Stimulated activated CD8-positive, alpha-beta memory T cell treated with anti-CD3 and anti-CD28 coated beads, Interleukin-15, amount 100 ng/mL, for 4 hours (primary cell): ENCODE measurements at regions not wholly inside any gene's neighbourhood (a gene's known extent, or its start where the extent isn't known, plus 50 kb on each side); places are given as distances from the start of the nearest gene placed in this dataset.

Experiments
- DNase-seq, 2 donors: peaks; one replicate each; pipeline ENCODE4 v3.0.0-alpha.2; 2020; ENCODE audit warnings: low read depth in 2 of 2

DNA sequence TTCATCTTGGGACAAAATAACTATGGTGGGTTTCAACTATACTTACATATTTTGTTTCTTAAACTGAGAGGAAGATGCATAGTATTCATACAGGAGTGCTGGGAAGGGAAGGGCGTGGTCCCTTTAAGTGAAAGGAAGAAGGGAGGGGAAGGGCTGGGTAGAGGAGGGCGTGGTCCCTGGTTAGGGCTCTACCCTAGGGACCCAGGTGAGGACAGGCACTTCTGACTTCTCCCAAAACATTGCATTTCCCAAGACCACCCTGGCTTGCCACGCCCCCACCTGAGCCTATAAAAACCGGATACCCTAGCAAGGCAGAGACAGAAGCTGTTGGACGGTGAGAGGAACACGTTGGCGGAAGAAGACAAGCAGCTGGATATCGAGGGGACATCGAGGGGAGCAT is 157.6 kb upstream of the PLXNA4 start:
- DNase-seq, result no peak

DNA sequence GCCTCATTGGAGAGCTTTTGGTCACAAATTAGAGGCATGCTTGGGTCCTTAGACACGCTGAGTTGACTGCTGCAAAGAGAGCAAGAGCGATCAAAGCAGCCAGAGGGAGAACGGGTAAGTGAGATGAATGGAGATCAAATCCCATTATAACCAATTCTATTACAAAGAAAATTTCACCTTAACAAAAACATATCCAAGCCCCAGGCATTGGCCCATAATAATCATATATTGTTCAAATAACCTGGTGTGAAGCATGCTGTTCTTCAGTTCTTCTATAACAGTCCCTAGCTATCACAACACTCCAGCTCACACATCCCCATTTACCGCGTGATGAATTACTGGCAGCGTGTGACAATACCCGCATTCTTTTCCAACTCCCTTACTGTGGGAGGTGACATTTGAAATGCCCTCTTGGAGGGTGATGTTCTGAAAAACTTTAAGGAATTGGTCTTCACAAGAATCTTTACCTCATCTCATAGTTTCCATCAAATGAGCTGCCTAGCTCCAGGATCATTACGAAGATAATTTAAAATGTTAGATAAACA is 156.1 kb upstream of the PLXNA4 start:
- no peak for DNase-seq

DNA sequence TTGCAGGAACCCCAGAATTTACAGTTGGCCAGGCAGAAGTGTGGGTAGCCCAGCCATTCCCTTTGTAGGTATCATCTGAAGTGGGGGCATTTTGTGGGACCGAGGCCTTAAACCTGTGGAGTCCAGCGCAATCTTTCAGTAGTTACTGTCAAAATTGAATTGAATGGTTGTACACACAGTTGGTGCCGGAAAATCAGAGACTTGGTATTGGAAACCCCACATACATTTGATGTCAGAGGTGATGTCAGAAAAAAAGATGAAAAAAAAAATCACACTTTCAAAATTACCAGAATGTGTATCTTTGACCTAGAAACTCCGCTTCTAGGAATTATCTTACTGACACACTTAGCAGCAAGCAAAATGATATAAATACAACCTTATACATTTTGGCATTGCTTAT is 153.8 kb upstream of the PLXNA4 start:
- DNase-seq, result no peak

DNA sequence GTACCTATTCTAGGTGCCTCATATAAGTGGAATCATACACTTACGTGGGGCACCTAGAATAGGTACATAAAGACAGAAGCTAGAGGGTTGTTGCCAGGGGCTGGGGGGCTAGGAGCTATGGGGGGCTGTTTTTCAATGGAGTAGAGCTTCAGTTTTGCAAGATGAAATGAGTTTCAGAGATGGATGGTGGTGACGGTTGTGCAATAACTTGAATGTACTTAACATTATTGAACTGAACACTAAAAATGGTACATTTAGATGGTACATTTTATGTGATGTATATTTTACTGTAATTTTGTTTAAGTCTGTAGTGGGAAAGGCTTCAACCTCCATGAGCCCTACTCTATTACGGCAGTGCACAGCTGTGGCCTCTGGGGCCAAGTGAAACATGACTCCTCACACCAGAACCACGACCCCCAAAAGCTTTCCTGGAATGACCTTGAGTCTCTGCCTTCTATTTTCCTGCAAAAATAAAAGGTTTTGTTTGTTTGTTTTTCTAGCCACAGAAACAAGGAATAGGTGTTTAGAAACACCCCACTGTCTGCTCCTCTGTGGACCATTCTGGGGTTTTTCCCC is 147.3 kb upstream of the PLXNA4 start:
- no peak for DNase-seq

DNA sequence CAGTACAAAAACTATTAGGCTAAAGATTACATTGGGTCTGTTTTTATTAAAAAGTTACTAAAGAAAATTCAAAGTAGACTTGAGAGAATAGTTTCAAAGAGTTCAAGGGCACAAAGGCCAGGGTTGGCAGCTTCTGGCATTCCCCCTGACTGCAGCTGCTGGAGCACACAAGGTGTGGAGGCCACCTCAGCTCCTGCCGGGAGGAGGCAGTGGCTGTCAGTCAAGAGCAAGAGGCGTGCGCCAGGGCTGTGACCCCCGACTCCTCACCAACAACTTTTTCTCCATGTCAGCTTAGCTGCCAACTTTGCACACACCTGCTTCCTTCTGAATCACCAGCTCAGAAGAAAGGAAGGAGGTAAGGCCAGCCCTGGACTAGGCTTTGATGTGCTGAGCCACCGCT is 144.6 kb upstream of the PLXNA4 start:
- no peak for DNase-seq

DNA sequence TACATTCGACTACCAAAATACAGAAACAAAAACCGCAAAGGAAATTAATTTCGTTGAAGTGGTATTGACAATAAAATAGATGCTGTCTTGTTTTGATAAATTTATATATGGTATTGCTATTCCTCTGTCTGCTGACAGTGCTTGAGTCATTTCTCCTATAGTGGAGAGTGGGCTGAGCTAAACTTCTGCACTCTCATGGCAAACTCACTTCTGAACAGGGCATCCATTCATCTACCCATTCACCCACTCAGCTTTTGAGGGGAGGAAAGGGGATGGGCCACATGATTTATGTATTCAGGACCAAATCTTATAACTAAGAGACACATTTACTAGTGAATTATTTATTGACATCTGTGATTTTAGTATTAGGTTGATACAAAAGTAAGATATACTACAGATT is 137.6 kb upstream of the PLXNA4 start:
- no peak for DNase-seq

DNA sequence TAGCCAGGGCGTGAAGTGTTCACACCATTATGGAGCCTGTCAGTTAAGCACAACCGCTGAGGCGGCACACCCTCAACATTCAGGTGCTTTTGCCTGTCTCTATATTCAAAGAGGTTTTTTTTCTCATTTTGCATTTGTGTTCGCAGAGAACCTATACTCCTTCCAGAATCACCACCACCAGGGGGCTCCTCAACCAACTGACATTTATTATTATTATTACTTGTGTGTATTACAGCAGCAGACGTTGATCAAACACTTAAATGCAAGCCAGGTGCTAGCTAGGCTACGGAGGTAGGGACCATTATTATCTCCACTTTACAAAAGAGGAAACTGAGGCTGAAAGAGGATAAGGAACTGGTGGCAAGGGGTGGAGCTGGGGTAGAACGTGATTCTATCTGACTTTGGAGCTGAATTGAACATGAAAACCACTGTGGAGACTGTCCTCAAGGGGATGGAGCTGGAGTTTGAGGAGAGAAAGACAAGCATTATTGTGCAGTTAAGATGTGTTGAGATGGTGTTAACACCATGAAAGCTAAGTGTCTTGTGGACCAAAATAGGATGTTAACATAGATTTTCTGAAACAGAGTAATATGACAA is 133.8 kb upstream of the PLXNA4 start:
- no peak for DNase-seq

DNA sequence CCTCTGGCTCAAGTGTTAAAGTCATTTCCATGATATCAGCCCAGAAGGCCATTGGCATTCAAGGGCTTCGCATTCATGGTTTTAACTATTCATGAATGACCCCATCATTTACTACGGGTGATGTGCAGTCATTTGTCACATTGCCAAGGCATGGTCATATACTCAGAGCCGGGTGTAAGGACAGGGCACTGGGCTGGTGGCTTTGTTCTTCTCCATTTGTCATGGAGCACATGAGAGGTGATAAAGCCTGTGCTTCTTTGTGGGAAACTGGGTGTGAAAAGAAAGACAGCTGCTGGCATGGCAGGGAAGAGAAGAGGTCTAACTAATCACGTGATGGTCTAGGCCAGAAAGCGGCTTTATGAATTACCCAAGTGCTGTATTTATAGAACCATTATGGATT is 132.2 kb upstream of the PLXNA4 start:
- DNase-seq, result no peak

DNA sequence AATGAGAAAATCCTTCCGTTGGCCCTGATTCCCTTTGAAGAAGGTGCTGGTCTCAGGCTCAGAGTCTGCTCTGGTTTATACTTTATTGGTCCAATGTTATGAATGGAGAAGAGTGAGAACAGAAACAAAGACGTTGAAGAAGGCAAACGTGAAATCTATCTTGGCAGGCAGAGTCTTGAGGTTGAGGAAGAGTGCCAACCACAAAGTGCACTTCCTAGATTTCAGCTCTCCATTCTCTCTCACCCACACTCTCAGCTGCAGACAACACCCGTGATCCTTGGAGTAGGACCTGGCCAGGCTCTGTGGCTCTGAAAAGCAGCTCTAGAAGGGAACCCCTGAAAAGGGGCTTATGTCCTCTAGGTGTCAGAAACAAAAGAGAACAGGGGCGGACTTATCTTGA is 128.9 kb upstream of the PLXNA4 start:
- DNase-seq, result no peak

DNA sequence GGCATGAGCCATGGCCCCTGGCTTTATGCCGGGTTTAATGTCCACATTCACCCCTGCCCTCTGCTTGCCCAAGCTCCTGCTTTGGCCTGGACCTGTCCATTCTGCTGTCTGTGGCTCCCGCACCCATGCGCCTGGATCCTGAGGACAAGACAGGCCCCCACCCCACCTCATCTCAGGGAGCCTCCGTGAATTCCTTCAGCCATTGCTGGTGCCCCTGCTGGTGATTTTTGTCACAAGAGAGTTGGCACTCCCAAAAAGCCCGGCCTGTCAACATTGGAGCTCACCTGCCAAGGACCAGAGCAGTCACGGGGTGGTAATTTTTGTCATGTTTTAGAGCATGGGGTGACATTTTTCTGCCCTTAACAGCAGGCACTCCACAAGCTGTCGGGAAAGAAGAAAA is 127.5 kb upstream of the PLXNA4 start:
- DNase-seq, result no peak

DNA sequence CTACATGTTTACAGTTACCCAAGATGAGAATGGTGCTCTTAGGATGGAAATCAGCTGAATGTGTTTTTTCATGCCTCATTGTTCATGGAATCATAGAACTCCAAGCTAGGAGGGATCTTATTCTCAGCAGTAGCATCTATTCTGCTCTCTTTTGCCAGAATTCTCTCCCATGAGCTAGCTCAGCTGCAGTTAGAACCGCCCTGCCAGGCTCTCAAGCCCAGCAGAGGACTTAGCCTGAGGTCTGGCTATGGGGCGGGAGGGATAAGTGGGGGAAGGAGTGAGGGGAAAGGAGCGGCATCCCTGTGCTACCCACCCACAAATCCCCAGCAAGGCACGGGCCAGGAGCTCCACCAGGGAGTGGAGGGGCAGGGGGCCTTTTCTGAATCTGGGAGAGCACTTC is 120.7 kb upstream of the PLXNA4 start:
- DNase-seq, result no peak

DNA sequence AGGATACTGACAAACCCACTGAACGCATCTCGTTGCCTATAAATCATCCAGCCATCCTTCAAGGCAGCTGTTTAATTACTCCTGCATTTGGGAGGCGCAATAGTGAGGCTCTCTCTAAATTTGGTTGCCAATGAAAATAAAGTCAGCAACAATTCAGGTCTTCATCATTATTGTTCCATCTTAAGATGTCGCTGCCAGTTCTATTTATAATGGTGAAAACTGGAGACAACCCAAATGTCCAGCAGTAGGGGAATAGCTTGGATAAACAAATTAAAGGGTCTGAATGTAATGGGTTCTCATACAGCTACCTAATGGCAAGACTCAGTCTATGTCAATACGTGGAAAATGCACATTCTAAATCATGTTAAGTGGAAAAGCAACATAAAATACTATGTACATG is 120.1 kb upstream of the PLXNA4 start:
- DNase-seq, result no peak

DNA sequence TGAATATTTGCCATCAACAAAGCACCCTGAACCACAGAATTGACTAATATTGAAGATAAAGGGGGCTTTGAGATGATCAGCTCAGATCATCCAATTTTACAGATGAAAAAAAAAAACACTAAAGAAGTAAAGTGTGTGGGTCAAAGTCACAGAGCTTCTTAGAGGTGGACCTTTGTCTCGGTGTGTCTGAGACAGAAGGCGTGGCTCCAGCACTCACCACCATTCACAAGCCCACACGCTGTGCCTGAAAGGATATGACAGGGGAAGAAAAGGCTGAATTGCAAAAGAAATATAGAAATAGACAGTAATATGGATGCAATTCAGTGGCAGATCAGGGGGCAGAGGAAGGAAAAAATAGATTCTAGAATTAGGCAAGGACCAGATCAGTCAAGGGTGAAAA is 114.9 kb upstream of the PLXNA4 start:
- DNase-seq, result no peak

DNA sequence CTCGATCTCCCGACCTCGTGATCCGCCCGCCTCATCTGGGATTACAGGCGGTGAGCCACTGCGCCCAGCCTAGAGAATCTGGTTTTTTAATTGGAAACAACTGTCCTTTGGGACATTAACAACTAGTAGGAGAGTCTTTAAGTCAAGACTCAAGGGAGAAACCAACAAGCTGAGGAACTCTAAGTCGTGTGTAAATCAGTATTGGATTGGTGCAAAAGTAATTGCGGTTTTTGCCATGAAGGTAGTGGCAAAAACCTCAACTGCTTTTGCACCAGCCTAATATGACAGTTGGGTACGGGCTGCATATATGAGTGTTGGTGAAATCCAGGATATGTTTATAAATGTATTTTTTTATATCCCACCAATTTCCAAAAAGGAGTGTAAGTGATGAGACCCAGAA is 113.9 kb upstream of the PLXNA4 start:
- DNase-seq, result no peak

DNA sequence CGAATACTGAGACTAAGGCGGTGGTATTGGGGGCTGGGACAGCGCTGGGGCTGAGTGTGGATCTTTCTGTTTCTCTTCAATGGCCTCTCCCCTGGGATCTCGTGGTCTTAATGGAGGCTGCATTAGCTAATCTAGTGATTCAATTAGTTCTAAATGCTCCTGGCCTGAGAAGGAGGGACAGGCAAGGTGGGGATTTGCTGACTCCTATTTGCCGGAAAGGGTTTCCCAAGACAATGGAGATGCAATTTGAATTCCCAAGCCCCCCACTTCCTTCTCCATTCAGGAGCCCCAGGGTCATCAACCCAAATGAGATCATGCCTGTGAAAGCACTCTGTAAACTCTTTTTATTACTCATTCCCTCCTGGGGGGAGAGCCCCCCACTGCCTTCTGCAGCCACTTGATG is 111.7 kb upstream of the PLXNA4 start:
- no peak for DNase-seq

DNA sequence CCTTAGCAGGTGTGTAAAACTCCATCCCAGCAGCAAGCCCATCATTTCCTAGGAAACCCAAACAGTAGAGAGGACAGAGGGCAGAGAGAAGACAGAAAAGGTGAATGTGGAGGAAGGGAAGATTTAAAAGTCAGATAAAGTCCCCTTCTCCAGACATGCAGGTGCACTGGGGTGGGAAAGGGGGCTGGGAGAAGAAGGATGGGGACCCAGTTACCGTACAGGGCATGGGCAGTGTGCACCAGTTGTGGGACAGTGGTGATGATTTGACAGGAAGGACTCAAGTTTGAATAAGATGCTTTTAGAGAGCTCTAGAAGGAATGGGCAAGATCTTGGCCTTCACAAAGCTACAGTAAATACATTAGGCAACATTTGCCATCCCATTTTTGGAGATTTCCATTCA is 110.7 kb upstream of the PLXNA4 start:
- DNase-seq, result no peak

DNA sequence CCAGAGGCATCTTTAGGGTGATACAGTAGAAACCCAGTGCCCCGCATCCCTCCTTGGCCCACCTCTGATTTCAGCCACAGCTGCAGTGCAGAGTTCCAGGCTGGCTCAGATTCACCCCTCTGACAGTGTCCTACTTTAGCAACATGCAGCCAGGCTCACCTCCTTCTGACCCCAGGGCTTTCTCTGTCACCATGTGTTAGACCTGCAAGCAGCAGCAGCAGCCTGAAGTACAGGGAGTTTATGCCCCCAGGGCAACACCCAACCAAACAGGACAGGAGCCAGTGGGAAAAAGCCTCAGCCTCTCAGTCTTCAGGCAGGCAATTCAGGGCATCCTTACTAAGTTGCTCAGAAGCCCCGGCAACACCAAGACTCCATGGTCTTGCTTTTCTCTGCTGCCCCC is 109.0 kb upstream of the PLXNA4 start:
- DNase-seq, result no peak

DNA sequence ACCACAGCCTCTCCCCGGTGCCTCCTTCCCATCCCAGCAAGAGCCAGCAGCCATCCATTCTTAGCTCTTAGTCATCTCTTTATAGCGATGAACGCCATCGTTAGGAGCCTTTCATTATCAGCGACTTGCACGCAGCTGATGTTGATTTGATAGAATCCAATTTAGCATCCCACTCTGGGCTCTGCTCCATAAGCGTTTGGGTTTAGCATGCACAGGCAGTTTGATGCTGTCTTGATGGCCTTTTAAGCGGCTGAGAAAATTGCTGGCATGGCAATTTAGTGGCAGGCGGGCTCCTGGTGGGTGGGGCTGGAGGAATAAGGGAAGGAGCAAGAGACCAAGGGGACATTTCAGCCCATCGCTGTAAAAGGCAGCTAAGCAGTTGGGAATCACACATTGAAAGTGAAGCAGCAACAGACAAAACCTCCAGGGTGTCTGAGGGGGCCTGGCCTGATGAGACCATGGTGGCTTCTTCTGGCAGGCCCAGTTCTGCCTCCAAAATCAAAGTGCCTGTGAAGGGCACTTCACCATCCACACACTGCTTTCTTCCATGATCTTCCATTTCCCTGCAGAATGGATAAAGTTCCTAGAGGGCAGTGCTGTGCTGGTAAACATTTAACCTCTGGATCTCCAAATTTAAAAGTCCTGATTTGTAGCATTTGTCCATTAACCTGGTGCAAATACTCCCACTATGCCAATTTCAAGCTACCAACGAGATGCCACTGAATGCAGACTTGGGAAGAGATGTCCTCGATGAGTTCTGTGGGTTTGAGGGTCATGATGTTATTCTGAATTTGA is 107.8 kb upstream of the PLXNA4 start:
- no peak for DNase-seq

DNA sequence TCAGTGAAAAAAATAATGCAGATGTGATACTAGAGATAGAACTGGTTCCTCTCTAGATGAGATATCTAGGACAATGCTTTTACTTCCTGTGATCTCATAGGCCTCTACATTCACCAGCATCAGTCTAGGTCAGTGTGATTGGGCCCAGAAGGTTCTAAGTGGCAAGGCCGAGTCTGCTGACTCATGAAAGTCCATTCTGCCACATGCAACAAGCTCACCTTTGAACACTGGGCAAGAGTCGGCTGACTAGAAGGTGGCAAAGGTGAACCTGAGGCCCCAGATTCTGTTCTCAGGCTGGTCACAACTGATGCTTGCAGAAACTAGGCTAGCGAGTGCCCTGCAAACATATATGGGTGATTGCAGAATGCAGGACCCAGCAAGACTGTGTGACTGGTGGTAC is 105.7 kb upstream of the PLXNA4 start:
- DNase-seq, result no peak

DNA sequence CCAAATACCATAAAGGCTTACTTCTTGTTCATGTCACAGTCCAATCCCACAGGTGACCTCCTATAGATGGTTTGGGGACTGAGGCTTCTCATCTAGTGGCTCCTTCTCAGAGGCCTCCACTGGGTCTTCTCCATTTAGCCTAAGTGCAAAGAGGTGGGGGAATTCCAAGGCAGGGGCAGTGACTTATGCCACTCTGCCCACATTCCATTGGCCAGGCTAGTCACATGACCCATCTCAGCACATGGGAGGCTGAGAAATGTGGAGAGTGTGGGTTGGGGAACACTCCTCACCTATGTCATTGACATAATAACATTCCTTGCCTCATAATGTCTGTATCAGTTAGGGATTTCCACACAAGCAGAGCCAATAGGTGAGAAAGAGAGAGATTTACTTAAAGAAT is 104.3 kb upstream of the PLXNA4 start:
- no peak for DNase-seq

DNA sequence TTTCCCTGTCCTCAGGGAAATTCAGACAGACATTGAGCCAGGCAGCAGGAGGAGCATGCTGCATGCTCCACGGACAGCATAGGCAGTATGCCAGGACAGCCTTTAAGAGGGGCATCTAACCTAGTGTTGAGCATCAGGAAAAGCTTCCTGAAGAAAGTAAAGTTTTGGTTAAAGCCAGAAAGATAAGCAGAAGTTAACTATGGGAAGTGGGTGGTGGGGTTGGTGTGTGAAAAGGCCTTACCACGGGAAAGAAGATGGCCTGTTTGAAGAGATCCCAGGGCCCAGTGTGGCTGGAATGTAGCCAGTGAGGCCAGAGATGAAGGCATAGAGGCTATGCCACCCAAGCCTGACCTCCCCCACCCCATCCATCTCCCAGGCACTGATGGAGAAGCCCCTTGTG is 102.4 kb upstream of the PLXNA4 start:
- DNase-seq, result no peak

DNA sequence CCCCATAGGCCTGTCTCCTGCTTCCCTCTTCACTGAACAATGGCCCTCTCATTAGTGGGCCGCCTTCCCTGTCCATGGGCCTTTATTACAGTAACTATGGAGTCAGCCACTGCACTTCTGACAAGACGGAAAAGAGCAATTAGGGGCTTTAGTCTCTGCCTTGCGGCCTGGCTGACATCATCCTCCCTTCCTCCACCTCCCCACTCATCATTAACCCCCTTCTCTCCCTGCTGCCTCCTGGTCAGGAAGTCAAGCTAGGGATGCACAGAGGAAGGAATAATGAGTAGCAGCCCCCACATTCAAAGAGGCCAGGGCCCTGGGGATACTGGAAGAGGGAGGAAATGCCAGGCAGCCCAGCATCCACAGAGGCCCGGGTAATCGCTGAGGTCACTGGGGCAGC is 101.6 kb upstream of the PLXNA4 start:
- no peak for DNase-seq
